Type B pancreatic cell (in vitro differentiated cells): ENCODE measurements at regions not wholly inside any gene's neighbourhood (a gene's known extent, or its start where the extent isn't known, plus 50 kb on each side); places are given as distances from the start of the nearest gene placed in this dataset.

Experiments used
- DNase-seq: peaks from one replicate; pipeline ENCODE4 v3.0.0; 2021; ENCODE audit warnings: mixed read lengths; ENCODE audit not compliant: unreplicated experiment; ENCODE audit errors: extremely low spot score
- H3K27ac Mint-ChIP-seq: 2 replicates; pipeline ENCODE4 v1.8.0; 2021; ENCODE audit warnings: mild to moderate bottlenecking, mixed read lengths
- H3K27me3 Mint-ChIP-seq: 2 replicates; pipeline ENCODE4 v1.8.0; 2021; ENCODE audit warnings: mixed read lengths
- H3K36me3 Mint-ChIP-seq: 2 replicates; pipeline ENCODE4 v1.8.0; 2021; ENCODE audit warnings: mixed read lengths
- H3K4me1 Mint-ChIP-seq: one replicate; pipeline ENCODE4 v1.8.0; 2021; ENCODE audit warnings: mixed read lengths; ENCODE audit not compliant: unreplicated experiment
- H3K4me3 Mint-ChIP-seq: 2 replicates; pipeline ENCODE4 v1.8.0; 2021; ENCODE audit warnings: mild to moderate bottlenecking, mixed read lengths
- H3K9me3 Mint-ChIP-seq: 2 replicates; pipeline ENCODE4 v1.8.0; 2021; ENCODE audit warnings: mixed read lengths
- CTCF ChIP-seq: fragments of 200-600 bp; sonication (generic); conservative IDR thresholded peaks from 2 replicates; pipeline ENCODE4 v1.5.0; 2021; ENCODE audit warnings: antibody characterized with exemption, mild to moderate bottlenecking

- Mint-ChIP-seq H3K36me3 (peaks cover 3% of the 10 kb centered on the region), H3K9me3 (peaks cover 5% of the 10 kb centered on the region), H3K27ac (no peak overlapping the region), H3K4me1 (peaks cover 6% of the 10 kb centered on the region), H3K27me3 (peaks cover 33% of the 10 kb centered on the region), H3K4me3 (no peak overlapping the region)
- TF ChIP-seq CTCF, result no peak
- DNase-seq, result no peak
These were observed 56.5 kb upstream of the SORCS3 start for GRCh38 chr10:104584541-104584940.

- no peaks in the 10 kb centered on the region for H3K4me1 Mint-ChIP-seq
- peaks cover 33% of the 10 kb centered on the region for H3K27me3 Mint-ChIP-seq
- TF ChIP-seq CTCF, result no peak
- H3K27ac Mint-ChIP-seq, result no peak overlapping the region
- no peaks in the 10 kb centered on the region for H3K36me3 Mint-ChIP-seq
- no peak for DNase-seq
- H3K9me3 Mint-ChIP-seq, result no peaks in the 10 kb centered on the region
- no peak overlapping the region for H3K4me3 Mint-ChIP-seq
These were observed 53.3 kb upstream of the SORCS3 start for GRCh38 chr10:104587751-104588150.

GRCh38 chr10:104589431-104589830 lies 51.7 kb upstream of the SORCS3 start:
- no peaks in the 10 kb centered on the region for H3K4me1 Mint-ChIP-seq
- no peak for DNase-seq
- H3K4me3 Mint-ChIP-seq, result no peak overlapping the region
- TF ChIP-seq CTCF, result no peak
- H3K36me3 Mint-ChIP-seq, result no peaks in the 10 kb centered on the region
- H3K27ac Mint-ChIP-seq, result no peak overlapping the region
- no peaks in the 10 kb centered on the region for H3K9me3 Mint-ChIP-seq
- peaks cover 37% of the 10 kb centered on the region for H3K27me3 Mint-ChIP-seq

GRCh38 chr10:104589871-104590270 lies 51.2 kb upstream of the SORCS3 start:
- no peak for DNase-seq
- Mint-ChIP-seq H3K27ac (no peak overlapping the region), H3K27me3 (peaks cover 41% of the 10 kb centered on the region), H3K4me1 (no peaks in the 10 kb centered on the region), H3K4me3 (no peak overlapping the region), H3K36me3 (no peaks in the 10 kb centered on the region), H3K9me3 (no peaks in the 10 kb centered on the region)
- TF ChIP-seq CTCF, result no peak
